ENCODE measurements at regions not wholly inside any gene's neighbourhood (a gene's known extent, or its start where the extent isn't known, plus 50 kb on each side); places are given as distances from the start of the nearest gene placed in this dataset.

GRCh38 chr7:37504801-37505200 lies 56.1 kb upstream of the ELMO1 start:
- no peak for DNase-seq (ENCODE audit: low spot score)
- no peak overlapping the region for H3K27ac Mint-ChIP-seq
- Histone ChIP-seq H3K79me2 (ENCODE audit: low read depth) (no peaks in the 10 kb centered on the region), H3F3A (ENCODE audit: low read depth) (no peaks in the 10 kb centered on the region), H3K9ac (no peak overlapping the region), H3K27me3 (no peaks in the 10 kb centered on the region), H4K20me1 (ENCODE audit: low read depth) (no peaks in the 10 kb centered on the region), H3K27ac (no peak overlapping the region), H3K9me3 (ENCODE audit: low read depth) (no peaks in the 10 kb centered on the region), H3K36me3 (no peaks in the 10 kb centered on the region), H3K4me1 (peaks cover 4% of the 10 kb centered on the region), H2AFZ (replicated peaks) (no peak overlapping the region), H3K4me3 (no peak overlapping the region), H3K4me2 (no peak overlapping the region)
- H3K4me3 Mint-ChIP-seq = no peak overlapping the region
- peaks cover 4% of the 10 kb centered on the region for H3K4me1 Mint-ChIP-seq
- no peaks in the 10 kb centered on the region for H3K9me3 Mint-ChIP-seq
- no peaks in the 10 kb centered on the region for H3K27me3 Mint-ChIP-seq (ENCODE audit: insufficient read depth, low read depth)
- TF ChIP-seq CTCF (IDR thresholded peaks at IDR 0.05) = no peak
- no peak for TF ChIP-seq EZH2 (IDR thresholded peaks at IDR 0.05)
- TF ChIP-seq EZH2phosphoT487 (IDR thresholded peaks at IDR 0.05) = no peak
- H3K36me3 Mint-ChIP-seq = no peaks in the 10 kb centered on the region

- H3K36me3 Mint-ChIP-seq = no peaks in the 10 kb centered on the region
- H3K27ac Mint-ChIP-seq = no peak overlapping the region
Observed at GRCh38 chr7:37505750-37506353, 57.2 kb upstream of the ELMO1 start.

GRCh38 chr7:37508118-37508517 lies 59.5 kb upstream of the ELMO1 start:
- Mint-ChIP-seq H3K4me3 (no peak overlapping the region), H3K9me3 (no peaks in the 10 kb centered on the region), H3K27ac (no peak overlapping the region), H3K27me3 (ENCODE audit: insufficient read depth, low read depth) (peaks cover 3% of the 10 kb centered on the region), H3K4me1 (peaks cover 4% of the 10 kb centered on the region), H3K36me3 (no peaks in the 10 kb centered on the region)
- Histone ChIP-seq H3K9me3 (ENCODE audit: low read depth) (no peaks in the 10 kb centered on the region), H3K4me3 (no peak overlapping the region), H3K27ac (no peak overlapping the region), H4K20me1 (ENCODE audit: low read depth) (no peaks in the 10 kb centered on the region), H3K4me1 (peaks cover 4% of the 10 kb centered on the region), H3K36me3 (no peaks in the 10 kb centered on the region), H3K4me2 (no peak overlapping the region), H2AFZ (replicated peaks) (no peak overlapping the region), H3K9ac (no peak overlapping the region), H3K79me2 (ENCODE audit: low read depth) (no peaks in the 10 kb centered on the region), H3K27me3 (no peaks in the 10 kb centered on the region), H3F3A (ENCODE audit: low read depth) (no peaks in the 10 kb centered on the region)
- TF ChIP-seq EZH2 (IDR thresholded peaks at IDR 0.05) (no peak), EZH2phosphoT487 (IDR thresholded peaks at IDR 0.05) (no peak), CTCF (IDR thresholded peaks at IDR 0.05) (no peak)
- no peak for DNase-seq (ENCODE audit: low spot score)

More at GRCh38 chr7:37505750-37506353, 57.2 kb upstream of the ELMO1 start:
- Histone ChIP-seq H3K9me3 (ENCODE audit: low read depth) (no peaks in the 10 kb centered on the region), H4K20me1 (ENCODE audit: low read depth) (no peaks in the 10 kb centered on the region), H3K4me1 (peaks cover 4% of the 10 kb centered on the region), H3K9ac (no peak overlapping the region), H3K79me2 (ENCODE audit: low read depth) (no peaks in the 10 kb centered on the region), H3F3A (ENCODE audit: low read depth) (no peaks in the 10 kb centered on the region), H3K27ac (no peak overlapping the region), H3K27me3 (no peaks in the 10 kb centered on the region), H3K4me3 (no peak overlapping the region), H3K4me2 (no peak overlapping the region), H3K36me3 (no peaks in the 10 kb centered on the region), H2AFZ (replicated peaks) (no peak overlapping the region)
- Mint-ChIP-seq H3K9me3 (no peaks in the 10 kb centered on the region), H3K27me3 (ENCODE audit: insufficient read depth, low read depth) (peaks cover 2% of the 10 kb centered on the region), H3K4me1 (peaks cover 4% of the 10 kb centered on the region), H3K4me3 (no peak overlapping the region)
- no peak for TF ChIP-seq CTCF (IDR thresholded peaks at IDR 0.05)
- TF ChIP-seq EZH2 (IDR thresholded peaks at IDR 0.05) = no peak
- no peak for TF ChIP-seq EZH2phosphoT487 (IDR thresholded peaks at IDR 0.05)
- DNase-seq (ENCODE audit: low spot score) = no peak

Measured in neural progenitor cell (in vitro differentiated cells).